HG03066 (cell line): ENCODE measurements at regions not wholly inside any gene's neighbourhood (a gene's known extent, or its start where the extent isn't known, plus 50 kb on each side); places are given as distances from the start of the nearest gene placed in this dataset.
A peak's percentile ranks its signal among the peaks of the same experiment; 100 is the strongest.

Experiments used
- ATAC-seq: cut with Tn5 transposase; IDR thresholded peaks from one replicate; pipeline ENCODE4 v1.9.1; 2021; ENCODE audit warnings: low read depth; ENCODE audit not compliant: unreplicated experiment

DNA sequence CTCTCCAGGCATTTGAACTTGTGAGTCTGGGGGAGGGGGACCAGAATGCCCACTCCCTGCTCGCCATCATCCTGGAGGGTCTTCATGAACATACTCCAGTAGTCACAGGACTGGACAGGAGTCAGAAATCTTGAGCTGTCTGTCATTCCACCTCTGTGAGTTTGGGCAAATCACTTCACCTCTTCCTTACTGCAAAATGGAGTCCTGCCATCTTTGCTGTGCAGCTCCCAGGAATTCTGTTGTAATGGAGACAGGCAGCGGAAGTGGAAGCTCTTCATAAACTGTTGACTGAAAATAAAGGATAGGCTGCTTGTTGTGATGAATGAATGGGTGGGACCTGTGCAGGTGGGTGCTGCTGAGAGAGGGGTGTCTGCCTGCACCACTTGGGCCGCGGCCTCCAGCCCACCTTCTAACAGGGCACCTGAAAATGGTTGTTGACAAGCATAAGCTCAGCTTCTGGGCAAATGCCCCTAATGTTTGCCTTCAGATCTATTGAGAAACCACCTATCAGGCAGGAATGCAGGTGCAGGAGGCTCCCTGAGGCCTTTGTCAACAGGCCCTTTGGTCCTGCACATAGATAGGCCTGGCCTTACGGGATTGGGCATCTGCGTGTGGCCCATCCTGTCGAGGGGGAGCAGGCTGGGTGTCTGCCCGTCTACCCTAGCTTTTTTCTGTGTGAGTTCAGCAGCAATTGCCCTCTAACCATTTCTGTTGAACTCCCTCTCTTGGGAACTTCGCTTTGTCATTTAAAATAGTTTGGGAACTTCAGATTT lies 321.0 kb downstream of the RPS6KC1 start:
- no peak for ATAC-seq

DNA sequence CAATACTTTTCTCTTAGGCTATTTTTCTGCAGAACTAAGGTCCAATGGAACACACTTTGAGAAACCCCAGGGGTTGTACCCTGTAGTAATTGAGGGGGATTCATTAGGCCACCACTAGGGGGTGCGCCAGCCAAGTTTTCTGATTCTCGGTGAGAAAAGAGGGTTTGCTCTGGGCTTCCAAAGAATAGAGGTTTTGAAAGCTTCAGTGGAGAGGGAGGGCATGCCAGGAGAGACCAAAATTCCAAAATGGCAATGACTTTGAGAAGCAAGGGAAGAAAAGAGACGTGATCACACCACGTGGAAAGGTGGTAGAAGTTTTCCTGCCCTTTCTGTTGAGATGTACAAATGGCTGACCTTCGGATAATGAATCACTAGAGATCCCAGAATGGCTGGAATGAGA lies 323.3 kb downstream of the RPS6KC1 start:
- peak; percentile 91 for ATAC-seq

DNA sequence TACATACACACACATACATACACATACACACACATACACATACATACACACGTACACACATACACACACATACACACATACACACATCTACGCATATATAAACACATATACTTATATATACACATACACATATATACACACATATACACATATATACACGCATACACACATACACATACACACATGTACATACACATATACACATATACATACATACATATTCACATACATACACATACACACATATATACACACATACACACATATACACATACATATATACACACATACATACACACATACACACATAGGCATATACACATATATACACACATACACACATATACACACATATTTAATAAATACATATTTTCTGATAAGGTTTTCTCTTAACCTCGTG lies 324.0 kb downstream of the RPS6KC1 start:
- no peak for ATAC-seq

DNA sequence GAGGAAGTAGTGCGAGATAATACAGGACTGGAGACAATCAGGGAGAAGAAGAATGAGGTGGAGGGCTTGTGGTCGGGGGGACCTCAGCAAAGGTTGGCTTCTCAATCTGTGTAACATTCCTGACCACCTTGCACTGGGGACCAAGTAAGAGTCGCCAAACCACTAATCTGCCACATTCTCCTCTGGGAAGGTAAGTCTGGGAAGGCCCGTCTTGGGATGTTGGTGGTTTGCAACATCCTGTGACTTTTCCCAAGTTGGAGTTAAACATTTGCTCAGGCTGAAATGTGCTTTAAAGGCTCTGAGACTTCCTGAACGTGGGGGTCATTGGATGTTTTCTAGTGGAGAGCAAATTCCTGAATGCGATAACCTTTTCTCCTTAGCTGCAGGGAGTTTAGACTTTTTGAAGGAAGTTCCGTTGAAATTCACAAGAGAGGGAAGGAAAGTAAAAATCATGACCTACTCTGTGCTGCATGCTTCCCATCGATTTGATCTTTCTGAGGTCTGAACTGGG lies 325.9 kb downstream of the RPS6KC1 start:
- ATAC-seq = no peak

DNA sequence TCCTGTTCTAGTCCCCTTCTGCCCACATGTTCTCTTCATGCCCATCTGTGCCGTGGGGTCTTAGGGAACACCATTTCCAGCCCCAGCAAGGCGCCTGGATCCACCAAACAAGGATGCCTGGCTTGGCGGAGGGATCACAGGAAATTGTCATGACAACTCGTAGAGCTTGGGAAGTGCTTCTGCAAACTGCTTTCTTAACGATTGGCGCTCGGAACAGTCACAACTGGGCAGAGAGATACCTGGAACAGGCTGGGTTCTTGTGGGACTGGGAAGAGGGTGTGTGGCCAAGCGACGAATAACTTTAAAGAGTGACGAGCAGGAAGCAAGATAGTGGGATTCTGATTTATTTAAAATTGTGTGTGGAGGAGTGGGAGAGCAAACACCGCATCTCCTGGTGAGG lies 329.8 kb downstream of the RPS6KC1 start:
- no peak for ATAC-seq

DNA sequence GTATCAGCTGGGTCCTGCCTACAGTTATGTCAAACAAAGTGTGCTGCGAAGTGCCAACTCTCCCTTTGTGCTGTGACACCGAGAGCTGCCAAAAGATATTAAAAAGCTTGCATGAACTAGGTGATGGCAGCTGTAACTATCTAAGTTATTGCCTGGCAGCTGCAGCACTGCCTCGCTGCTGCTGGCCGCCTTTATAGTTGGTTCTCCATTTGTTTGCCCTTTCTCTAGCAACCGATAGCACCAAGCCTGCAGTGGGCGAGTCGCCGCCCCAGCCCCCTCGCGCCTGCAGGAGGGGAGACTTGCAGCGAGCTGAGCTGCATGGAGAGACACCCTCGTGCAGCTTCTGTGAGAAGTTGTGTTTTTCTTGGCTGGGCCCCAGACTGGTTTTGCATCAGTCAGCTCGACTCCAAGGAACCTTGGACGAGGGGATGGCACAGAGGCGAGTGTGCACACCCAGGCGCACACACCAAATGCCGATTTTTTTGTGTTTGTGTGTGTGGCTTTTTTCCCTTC lies 330.6 kb downstream of the RPS6KC1 start:
- no peak for ATAC-seq

DNA sequence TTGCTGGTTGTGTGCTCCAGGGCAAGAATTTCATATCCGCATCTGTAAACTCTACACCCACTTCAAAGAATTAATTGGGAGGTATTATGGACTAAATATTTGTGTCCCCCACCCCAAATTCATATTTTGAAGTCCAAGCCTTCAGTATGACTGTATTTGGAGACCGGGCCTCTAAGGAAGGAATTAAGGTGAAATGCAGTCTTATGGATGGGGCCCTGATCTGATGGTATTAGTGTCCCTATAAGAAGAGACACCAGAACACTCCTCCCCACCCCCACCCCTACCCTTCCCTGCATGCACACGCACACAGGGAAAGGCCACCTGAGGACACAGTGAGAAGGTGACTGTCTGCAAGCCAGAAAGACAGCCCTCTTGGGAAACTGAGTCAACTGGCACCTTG lies 332.4 kb downstream of the RPS6KC1 start:
- no peak for ATAC-seq

DNA sequence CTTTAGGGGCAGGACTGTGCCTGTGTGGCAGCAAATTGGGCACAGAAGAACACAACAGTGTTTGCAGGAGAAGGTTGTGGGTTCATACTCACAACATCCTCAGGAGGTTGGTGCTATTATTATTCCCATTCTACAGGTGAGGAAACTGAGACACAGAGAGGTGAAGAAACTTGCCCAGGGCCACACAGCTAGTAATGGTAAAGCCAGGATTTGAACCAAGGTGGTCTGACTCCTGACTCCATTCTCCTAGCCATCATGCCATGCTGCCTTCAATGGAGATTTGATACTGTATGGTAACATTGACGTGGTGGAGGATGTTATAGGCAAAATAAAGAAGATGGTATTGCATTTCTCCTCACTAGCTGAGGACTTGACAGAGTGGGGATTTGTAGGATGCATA lies 334.2 kb downstream of the RPS6KC1 start:
- no peak for ATAC-seq

DNA sequence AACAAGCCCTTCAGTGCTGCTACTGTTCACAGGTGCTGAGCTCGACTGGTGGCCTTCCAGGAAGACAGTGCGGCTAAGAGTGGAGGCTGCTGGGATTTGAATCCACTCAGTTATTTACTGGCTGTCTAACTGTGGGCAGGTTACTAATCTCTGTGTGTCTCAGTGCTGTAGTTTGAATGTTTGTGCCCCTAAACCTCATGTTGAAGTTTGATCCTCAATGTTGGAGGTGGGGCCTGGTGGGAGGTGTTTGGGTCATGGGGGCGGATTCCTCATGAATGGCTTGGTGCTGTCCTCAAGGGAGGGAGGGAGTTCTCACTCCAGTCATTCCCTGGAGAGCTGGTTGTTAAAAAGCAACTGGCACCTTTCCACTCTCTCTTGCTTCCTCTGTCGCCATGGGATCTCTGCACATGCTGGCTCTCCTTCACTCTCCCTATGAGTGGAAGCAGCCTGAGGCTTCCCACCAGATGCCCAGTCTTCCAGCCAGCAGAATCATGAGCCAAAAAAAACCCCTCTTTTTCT lies 334.8 kb downstream of the RPS6KC1 start:
- ATAC-seq = no peak

DNA sequence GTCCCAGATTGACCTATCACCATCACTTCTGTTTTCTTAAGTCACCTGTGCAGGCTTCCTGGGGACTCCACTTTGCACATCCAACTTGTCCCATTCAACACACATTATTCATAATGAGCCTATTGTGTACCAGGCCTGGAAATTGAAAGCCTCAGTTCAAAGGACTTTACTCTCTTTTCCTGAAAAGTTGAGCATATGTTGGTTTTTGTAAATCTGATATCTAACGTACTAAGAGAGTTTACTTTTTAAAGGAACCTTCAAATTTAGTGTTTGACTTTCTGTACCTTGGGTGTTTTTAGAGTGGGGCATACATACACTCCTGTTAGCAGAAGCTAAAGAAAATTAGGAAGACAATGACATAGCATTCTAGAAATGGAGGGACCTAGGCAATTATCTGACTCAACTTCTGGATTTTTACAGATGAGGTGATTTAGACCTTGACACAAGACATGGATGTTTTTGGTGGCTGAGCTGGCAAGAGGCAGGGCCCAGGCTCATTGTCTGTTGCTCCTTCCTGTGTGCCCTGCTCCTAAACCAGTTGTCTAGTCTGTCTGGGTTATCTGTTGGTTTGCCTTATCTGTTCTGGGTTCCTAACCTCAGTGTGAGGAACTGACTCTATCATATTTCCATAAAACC lies 336.5 kb downstream of the RPS6KC1 start:
- no peak for ATAC-seq

DNA sequence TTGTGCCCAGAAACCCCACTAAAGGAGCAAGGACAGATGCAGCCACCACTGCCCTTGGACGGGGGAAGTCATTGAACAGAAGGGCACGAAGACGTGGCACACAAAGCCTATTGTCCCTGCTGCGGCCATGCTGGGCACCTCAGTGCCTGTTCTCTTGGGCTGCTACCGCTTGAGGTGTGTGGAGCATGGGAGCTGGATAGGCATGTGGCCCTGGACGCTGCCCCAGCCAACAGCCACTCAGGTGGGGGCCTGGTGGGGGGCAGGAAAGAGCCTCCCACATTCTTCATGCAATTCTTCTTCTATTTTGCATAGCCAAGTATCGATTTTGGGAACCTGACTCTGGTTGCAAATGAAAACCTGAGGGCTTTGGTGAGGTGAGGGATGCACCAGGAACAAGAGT lies 337.2 kb downstream of the RPS6KC1 start:
- ATAC-seq = no peak

DNA sequence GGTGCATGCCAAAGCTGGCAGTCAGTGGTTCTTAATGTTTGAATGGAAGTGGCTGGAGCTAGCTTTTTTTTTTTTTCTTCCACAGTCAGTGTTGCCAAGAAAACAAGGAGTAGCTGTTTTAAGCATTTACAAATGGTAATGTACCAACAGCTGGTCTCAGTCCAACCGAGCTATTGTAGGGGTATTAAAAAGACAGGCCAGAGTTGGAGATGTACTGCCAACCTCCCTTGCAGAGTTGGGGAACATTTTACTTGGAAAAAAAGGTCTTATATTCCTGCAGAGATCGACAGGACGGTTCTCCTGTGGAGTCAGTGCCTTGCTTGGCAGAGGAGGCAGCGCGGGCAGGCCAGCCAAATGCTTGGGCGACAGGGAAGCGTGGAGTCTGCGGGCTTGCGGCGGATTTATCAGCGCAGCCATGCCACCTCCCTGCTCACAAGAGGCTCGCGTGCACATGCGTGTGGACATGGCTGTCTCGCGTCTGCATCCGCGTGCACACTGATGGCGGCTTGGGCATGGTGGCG lies 338.1 kb downstream of the RPS6KC1 start:
- ATAC-seq = no peak

DNA sequence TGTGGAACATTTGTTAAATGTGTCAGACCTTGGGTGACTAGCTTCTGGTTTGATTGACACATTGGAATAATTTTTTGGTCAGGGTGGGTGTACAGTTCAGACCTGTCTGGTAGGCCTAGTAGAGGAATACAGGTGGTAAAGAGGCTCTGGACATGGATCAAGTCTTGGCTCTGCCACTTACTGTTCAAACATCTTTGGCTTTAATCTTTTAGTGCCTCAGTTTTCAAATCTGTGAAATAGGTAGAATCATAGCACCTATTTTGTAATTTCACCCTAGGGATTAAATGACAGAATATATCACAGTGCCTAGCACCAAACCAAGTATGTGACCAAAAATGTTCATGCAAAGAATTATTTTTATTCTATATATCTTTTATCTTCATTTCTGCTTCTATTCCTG lies 340.4 kb downstream of the RPS6KC1 start:
- no peak for ATAC-seq

DNA sequence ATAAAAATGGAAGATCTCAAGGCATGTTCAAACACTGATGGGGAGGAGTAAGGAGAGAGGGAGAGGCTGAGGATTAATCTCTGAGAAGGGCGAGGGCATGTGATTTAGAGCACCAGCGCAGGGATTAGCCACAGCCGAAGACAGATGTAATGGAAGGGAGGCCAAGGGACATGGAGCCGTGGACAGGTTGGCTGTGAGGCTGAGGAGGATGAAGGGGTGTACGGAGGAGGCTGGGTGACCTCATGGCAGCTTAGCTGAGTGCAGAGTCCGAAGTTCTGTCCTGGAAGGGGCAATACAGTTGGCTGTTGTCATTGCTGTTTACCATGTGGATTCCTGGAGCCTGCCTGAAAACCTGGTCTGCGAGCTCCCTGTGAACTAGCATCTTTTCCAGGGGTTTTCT lies 342.8 kb downstream of the RPS6KC1 start:
- no peak for ATAC-seq

DNA sequence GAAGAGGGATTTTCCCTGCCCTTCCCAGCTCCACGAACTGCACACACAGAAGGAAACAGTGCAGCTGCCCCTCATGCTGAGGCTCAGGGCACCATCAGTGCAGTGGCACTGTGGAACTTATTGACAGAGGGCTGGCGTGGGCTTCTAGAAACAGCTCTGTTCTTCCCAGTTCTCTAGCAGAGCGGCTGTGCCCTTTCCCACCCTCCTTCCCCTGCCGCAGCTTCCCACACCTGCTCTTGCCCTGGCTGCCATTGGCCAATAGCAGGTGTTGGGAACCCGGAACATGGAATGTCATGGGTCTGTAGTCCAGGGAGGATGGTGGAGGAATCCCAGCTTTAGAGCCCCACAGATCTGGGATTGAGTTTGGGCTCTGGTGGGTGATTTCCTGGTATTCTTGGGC lies 343.8 kb downstream of the RPS6KC1 start:
- ATAC-seq = no peak

DNA sequence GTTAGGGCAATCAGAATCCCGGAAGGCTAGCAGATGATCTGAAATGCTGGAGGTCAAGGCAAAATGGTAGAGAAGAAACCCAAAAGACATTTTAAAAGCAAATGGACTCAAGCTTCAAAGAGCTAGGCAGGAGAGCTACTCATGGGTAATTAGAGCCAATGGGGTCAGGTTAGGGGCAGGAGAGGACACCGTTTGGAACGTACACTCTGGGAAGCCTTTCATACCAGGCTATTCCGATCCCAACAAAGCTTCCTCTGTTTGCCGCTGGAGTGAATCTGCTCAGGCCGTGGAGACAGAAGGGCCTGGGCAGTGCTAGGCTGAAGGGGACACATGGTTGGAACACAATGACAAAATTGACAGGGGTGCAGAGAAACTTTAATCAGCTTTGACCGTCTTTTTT lies 346.6 kb downstream of the RPS6KC1 start:
- no peak for ATAC-seq

DNA sequence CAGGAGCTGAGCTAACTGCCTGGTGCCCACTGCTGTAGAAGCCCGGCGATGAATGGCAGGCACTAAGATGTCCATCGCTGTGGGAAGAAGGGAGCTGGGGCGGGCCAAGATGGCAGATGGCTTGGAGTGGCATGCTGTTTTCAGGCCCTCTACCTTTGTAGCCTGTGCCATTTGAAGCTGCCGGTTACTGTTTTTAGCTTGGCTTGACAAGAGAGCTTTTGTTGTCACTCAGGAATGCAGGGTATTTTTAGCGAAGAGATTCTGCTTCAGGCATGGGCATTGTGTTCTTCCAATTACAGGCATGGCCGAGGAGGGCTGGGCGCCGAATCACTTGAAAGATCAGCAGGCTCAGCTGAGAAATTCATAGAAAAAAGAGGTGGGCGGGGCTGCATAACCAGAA lies 348.7 kb downstream of the RPS6KC1 start:
- ATAC-seq = no peak

DNA sequence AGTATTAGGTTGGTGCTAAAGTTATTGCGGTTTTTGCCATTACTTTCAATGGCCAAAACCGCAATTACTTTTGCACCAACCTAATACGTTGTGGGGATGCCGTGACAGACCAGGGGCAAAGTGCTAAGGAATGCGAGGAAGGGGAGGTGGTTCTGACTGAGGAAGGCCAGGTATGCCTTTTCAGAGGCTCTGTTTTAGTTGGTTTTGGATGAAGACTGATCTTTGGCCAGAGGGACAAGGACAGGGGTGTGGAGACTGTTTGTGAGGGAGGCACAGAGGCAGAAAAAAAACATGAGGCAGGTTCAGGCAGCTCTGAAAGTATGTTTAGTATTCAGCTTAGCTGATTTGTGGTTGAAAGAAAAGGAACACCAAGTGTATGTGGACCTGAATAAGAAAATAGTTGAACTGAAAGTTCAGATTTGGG lies 358.2 kb downstream of the RPS6KC1 start:
- ATAC-seq = no peak

DNA sequence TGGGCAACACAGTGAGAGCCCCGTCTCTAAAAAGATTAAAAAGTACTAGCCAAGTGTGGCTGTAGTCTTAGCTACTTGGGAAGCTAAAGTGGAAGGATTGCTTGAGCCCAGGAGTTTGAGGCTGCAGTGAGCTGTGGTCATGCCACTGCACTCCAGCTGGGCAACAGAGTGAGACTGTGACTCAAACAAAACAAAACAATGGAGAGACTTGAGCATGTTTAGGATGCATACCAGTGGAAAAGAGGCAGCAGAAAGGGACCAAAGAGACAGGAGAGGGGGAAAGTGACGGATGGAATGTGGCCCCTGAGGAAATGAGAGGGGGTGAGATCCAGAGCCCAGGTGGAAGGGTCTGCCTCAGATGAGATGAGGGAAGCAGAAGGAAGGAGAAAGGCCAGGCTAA lies 358.9 kb downstream of the RPS6KC1 start:
- ATAC-seq = no peak

DNA sequence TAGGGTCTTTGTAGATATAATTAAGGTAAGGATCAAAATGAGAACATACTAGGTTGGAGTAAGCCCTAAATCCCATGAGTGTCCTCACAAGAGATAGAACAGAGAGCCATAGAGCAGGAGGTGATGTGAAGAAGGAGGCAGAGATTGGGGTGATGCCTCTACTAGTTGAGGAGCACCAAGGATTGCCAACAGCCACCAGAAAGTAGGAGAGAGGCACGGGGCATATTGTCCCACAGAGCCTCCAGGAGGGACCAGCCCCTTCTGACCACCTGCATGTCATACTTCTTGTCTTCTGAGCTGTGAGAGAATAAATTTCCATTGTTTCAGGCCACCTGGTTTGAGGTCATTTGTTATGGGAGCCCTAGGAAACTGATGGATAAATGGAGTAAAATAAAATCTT lies 363.3 kb downstream of the RPS6KC1 start:
- ATAC-seq = no peak

DNA sequence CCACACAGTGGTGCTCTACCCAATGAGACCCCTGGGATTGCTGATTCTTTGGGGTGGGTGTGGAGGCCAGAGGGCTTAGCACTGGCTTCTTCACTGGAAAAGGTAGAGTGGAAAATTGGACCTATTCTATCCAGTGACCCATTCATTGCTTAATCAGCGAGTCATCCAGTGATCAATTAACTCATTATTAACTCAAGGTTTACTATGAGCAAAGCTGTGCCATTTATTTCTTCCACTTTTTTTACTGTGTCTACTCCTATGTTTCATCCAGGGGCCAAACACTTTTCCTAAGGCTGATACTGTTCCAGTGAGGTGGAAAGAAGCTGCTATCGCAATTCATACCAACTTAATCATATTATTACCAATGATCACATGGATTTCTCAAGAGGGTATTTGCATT lies 363.9 kb downstream of the RPS6KC1 start:
- ATAC-seq = no peak
